Memory B cell (primary cell): ENCODE measurements at regions not wholly inside any gene's neighbourhood (a gene's known extent, or its start where the extent isn't known, plus 50 kb on each side); places are given as distances from the start of the nearest gene placed in this dataset.

Source experiments
- ATAC-seq: fragments of 150-1000 bp; cut with Tn5 transposase; 2 replicates; pipeline ENCODE4 v1.10.0; 2021; ENCODE audit warnings: low read depth, mild to moderate bottlenecking, moderate library complexity
- DNase-seq, 2 donors: peaks; one replicate each; pipeline ENCODE4 v3.0.0; 2022; ENCODE audit warnings: low spot score in 2 of 2
- H3K27ac Mint-ChIP-seq: one replicate; pipeline ENCODE4 v1.8.0; 2022; ENCODE audit warnings: mild to moderate bottlenecking, moderate library complexity, mixed read lengths
- H3K27me3 Mint-ChIP-seq: one replicate; pipeline ENCODE4 v1.8.0; 2022; ENCODE audit warnings: mixed read lengths
- H3K36me3 Mint-ChIP-seq: one replicate; pipeline ENCODE4 v1.8.0; 2022; ENCODE audit warnings: mild to moderate bottlenecking, mixed read lengths
- H3K4me1 Mint-ChIP-seq: one replicate; pipeline ENCODE4 v1.8.0; 2022; ENCODE audit warnings: mixed read lengths
- H3K4me3 Mint-ChIP-seq: one replicate; pipeline ENCODE4 v1.8.0; 2022; ENCODE audit warnings: mild to moderate bottlenecking, moderate library complexity, mixed read lengths
- H3K9me3 Mint-ChIP-seq: one replicate; pipeline ENCODE4 v1.8.0; 2022; ENCODE audit warnings: mixed read lengths

DNA sequence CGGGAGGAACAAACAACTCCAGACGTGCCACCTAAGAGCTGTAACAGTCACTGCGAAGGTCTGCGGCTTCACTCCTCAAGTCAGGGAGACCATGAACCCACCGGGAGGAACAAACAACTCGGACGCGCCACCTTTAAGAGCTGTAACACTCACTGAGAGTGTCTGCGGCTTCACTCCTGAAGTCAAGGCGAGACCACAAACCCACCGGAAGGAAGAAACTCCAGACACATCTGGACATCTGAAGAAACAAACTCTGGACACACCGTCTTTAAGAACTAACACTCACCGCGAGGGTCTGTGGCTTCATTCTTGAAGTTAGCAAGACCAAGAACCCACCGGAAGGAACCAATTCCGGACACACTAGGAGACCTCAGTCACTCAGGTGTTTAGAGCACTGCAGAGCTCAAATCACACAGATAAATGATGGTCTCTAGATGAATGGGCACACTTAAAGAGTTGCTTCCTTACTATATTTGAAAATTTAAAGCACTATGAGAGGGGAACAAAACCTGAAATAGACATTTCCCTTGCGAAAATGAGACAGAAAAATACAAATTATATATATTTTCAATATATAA, 587.7 kb upstream of the ADGRL4 start:
- DNase-seq, result no peak
- Mint-ChIP-seq H3K4me3 (no peak overlapping the region), H3K9me3 (no peaks in the 10 kb centered on the region), H3K4me1 (no peaks in the 10 kb centered on the region), H3K27ac (no peak overlapping the region), H3K36me3 (no peaks in the 10 kb centered on the region), H3K27me3 (no peaks in the 10 kb centered on the region)
- no peak for ATAC-seq

GRCh38 chr1:79592707-79593106, 586.2 kb upstream of the ADGRL4 start:
- no peak for ATAC-seq

DNA sequence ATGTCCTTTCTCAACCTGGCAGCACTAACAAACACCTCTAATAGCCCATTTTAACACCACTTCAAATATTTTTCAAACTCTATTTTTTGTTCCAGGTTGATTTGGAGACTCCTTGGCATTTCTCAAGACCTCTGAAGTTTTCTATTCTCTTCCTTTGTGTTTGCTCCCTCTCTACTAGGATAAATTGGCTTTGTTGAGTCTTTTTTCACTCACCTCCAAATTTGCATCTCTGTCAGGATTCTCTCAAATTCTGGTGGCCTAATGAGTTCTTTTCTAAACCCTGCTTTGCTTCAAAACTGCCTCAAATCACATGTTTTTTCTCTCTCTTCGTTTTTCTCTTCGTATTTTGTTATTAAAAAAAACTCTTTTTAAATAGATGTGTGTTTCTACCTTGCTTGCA, 582.2 kb upstream of the ADGRL4 start:
- no peaks in the 10 kb centered on the region for H3K9me3 Mint-ChIP-seq
- no peak overlapping the region for H3K27ac Mint-ChIP-seq
- H3K36me3 Mint-ChIP-seq, result no peaks in the 10 kb centered on the region
- DNase-seq (no peak), ATAC-seq (no peak)
- H3K4me1 Mint-ChIP-seq, result peaks cover 5% of the 10 kb centered on the region
- no peaks in the 10 kb centered on the region for H3K27me3 Mint-ChIP-seq
- H3K4me3 Mint-ChIP-seq, result no peak overlapping the region

More at GRCh38 chr1:79592707-79593106, 586.2 kb upstream of the ADGRL4 start:
- Mint-ChIP-seq H3K4me3 (no peak overlapping the region), H3K27me3 (no peaks in the 10 kb centered on the region), H3K27ac (no peak overlapping the region), H3K36me3 (no peaks in the 10 kb centered on the region), H3K4me1 (peaks cover 2% of the 10 kb centered on the region), H3K9me3 (no peaks in the 10 kb centered on the region)
- no peak for DNase-seq

DNA sequence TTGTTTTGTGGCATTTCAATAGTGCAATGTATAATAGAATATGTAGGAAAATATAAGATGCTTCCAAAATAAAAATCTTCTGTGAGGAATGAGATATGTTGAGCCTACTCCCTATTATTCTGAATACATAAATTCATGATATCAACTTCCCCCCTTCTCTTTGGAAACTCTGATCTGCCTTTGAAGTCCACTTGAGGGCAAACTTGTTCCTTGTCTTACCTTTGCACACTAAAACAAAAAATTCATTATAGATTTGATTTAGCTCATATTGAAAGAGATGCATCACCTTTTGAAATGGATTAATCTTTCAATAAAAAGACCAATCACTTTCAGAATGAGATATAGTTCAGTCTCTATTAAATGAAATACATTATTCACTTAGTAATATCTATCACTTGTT, 580.7 kb upstream of the ADGRL4 start:
- Mint-ChIP-seq H3K27ac (no peak overlapping the region), H3K36me3 (no peaks in the 10 kb centered on the region), H3K27me3 (no peaks in the 10 kb centered on the region), H3K4me3 (no peak overlapping the region), H3K4me1 (peaks cover 5% of the 10 kb centered on the region), H3K9me3 (peaks cover 4% of the 10 kb centered on the region)
- DNase-seq (peak in 1 of 2 donors; percentile 9), ATAC-seq (no peak)

DNA sequence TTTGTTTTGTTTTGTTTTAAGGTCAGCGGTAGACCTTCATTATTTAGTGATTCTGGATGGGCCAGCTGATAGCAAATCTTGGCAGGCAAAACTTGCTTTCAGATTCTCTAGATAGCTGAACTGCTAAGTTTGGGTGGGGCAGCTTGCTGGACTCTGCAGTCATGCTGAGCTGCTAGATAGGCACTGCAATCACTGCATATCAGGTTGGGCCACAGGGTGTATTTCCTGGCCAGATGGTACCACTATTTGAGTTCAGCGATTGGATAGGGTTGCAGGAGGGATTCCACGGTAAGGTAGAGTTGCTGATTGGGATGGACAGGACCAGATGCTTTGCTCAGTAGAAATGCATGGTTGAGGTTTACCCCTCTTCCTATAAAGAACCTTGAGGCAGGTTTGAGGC, 579.3 kb upstream of the ADGRL4 start:
- no peak for ATAC-seq
- H3K4me1 Mint-ChIP-seq, result peaks cover 5% of the 10 kb centered on the region
- no peaks in the 10 kb centered on the region for H3K27me3 Mint-ChIP-seq

GRCh38 chr1:79575424-79575823, 568.9 kb upstream of the ADGRL4 start:
- H3K4me3 Mint-ChIP-seq, result no peak overlapping the region
- H3K27ac Mint-ChIP-seq, result no peak overlapping the region
- DNase-seq (no peak), ATAC-seq (no peak)
- H3K36me3 Mint-ChIP-seq, result no peaks in the 10 kb centered on the region
- no peaks in the 10 kb centered on the region for H3K9me3 Mint-ChIP-seq
- no peaks in the 10 kb centered on the region for H3K4me1 Mint-ChIP-seq
- no peaks in the 10 kb centered on the region for H3K27me3 Mint-ChIP-seq

More for the DNA sequence above, 579.3 kb upstream of the ADGRL4 start:
- Mint-ChIP-seq H3K9me3 (peaks cover 4% of the 10 kb centered on the region), H3K4me3 (no peak overlapping the region), H3K36me3 (no peaks in the 10 kb centered on the region), H3K27ac (no peak overlapping the region)
- DNase-seq, result no peak

DNA sequence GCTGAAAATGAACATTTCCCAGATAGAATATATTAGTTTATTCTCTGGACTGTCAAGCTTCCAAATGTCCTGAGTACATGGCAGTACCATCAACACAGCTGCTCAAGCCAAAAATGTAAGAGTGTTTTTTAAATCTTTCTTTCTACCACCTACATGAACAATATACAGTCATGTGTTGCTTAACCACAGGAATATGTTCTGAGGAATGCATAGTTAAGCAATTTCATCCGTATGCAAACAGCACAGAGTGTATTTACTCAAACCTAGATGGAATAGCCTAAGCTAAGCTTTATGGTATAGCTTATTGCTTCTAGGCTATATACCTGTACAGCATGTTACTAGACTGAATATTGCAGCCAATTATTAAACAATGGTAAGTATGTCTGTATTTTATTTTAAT, 561.9 kb upstream of the ADGRL4 start:
- no peak overlapping the region for H3K4me3 Mint-ChIP-seq
- H3K27ac Mint-ChIP-seq, result no peak overlapping the region
- peaks cover 2% of the 10 kb centered on the region for H3K9me3 Mint-ChIP-seq
- ATAC-seq, result no peak
- no peaks in the 10 kb centered on the region for H3K4me1 Mint-ChIP-seq
- no peak for DNase-seq
- no peaks in the 10 kb centered on the region for H3K27me3 Mint-ChIP-seq
- no peaks in the 10 kb centered on the region for H3K36me3 Mint-ChIP-seq

- Mint-ChIP-seq H3K27ac (no peak overlapping the region), H3K36me3 (no peaks in the 10 kb centered on the region), H3K4me1 (no peaks in the 10 kb centered on the region), H3K27me3 (peaks cover 2% of the 10 kb centered on the region), H3K4me3 (no peak overlapping the region), H3K9me3 (peaks cover 6% of the 10 kb centered on the region)
- ATAC-seq (no peak), DNase-seq (no peak)
These were observed 555.0 kb upstream of the ADGRL4 start for GRCh38 chr1:79561521-79561978.

GRCh38 chr1:79556189-79556588, 549.7 kb upstream of the ADGRL4 start:
- no peak for ATAC-seq
- Mint-ChIP-seq H3K36me3 (no peaks in the 10 kb centered on the region), H3K9me3 (peaks cover 4% of the 10 kb centered on the region), H3K4me1 (no peaks in the 10 kb centered on the region), H3K4me3 (no peak overlapping the region), H3K27ac (no peak overlapping the region), H3K27me3 (peaks cover 2% of the 10 kb centered on the region)
- DNase-seq, result no peak

DNA sequence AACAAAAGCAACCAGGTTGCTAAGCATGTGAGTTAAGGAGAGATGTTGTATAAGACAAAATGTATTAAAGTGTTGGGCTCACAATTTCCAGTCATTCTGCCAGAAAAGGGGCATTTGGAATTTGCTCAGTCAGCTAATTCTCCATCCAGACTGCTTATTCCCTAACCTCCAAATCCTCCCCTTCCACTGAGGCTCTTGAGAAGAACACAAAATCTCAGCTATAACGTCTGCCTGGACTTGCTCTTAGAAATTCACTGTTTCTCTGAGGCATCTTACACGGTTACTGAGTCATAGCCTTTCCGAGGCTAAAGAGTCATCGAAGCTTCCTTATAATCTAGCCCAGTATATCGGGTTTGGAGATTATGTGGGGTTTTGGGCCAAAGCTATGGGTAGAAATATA, 548.2 kb upstream of the ADGRL4 start:
- H3K4me3 Mint-ChIP-seq, result no peak overlapping the region
- no peaks in the 10 kb centered on the region for H3K36me3 Mint-ChIP-seq
- H3K27me3 Mint-ChIP-seq, result peaks cover 2% of the 10 kb centered on the region
- no peak overlapping the region for H3K27ac Mint-ChIP-seq
- H3K9me3 Mint-ChIP-seq, result no peaks in the 10 kb centered on the region
- H3K4me1 Mint-ChIP-seq, result no peaks in the 10 kb centered on the region
- ATAC-seq, result no peak
- DNase-seq, result no peak

DNA sequence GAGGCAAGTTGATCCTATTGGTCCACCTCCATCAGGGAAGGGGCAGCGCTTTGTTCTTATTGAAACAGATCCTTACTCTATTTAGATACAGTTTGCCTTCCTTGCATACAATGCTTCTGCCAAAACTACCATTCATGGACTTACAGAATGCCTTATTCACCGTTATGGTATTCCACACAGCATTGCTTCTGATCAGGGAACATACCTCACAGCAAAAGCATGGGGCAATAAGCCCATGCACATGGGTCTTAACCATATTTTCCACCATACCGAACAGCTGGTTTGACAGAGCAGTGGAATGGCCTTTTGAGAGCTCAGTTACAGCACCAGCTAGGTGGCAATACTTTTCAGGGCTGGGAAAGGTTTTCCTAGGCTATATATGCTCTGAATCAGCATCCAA, 544.8 kb upstream of the ADGRL4 start:
- Mint-ChIP-seq H3K4me1 (no peaks in the 10 kb centered on the region), H3K27ac (no peak overlapping the region), H3K9me3 (no peaks in the 10 kb centered on the region), H3K36me3 (no peaks in the 10 kb centered on the region), H3K4me3 (no peak overlapping the region), H3K27me3 (no peaks in the 10 kb centered on the region)
- DNase-seq (no peak), ATAC-seq (no peak)

DNA sequence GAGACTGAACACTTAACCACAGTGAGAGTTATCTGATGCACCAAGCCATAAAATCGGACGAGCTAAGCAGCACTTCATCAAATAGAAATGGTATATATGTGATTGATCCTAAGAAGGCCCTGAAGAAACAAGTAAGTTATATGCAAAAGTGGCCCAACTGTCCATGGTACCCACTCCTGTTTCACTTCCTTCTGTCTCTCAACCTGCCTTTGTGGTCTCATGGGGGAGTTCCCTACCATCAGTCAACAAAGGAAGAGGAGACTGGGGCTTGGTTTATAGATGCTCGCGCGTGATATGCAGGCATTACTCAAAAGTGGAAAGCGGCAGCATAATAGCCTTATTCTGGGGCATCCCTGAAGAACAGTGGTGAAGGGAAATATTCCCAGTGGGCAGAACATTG, 543.9 kb upstream of the ADGRL4 start:
- Mint-ChIP-seq H3K27ac (no peak overlapping the region), H3K9me3 (no peaks in the 10 kb centered on the region), H3K4me1 (no peaks in the 10 kb centered on the region), H3K36me3 (no peaks in the 10 kb centered on the region), H3K27me3 (no peaks in the 10 kb centered on the region), H3K4me3 (no peak overlapping the region)
- DNase-seq (no peak), ATAC-seq (no peak)

DNA sequence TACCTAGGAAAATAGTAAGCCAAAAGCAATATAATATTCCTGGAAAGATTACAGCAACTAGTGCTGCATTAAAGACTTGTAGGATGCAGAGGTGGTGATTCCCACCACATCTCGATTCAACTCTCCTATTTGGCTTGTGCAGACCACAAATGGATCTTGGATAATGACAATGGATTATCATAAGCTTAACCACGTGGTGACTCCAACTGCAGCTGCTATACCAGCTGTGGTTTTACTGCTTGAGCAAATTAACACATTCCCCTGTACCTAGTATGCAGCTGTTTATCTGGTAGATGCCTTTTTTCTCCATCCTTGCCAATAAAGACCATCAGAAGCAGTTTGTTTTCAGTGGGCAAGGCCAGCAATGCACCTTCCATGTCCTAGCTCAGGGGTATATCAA, 542.7 kb upstream of the ADGRL4 start:
- Mint-ChIP-seq H3K4me1 (no peaks in the 10 kb centered on the region), H3K27me3 (no peaks in the 10 kb centered on the region), H3K9me3 (no peaks in the 10 kb centered on the region), H3K36me3 (no peaks in the 10 kb centered on the region), H3K4me3 (no peak overlapping the region), H3K27ac (no peak overlapping the region)
- ATAC-seq (no peak), DNase-seq (no peak)

GRCh38 chr1:79547514-79547913, 541.0 kb upstream of the ADGRL4 start:
- no peaks in the 10 kb centered on the region for H3K4me1 Mint-ChIP-seq
- H3K27ac Mint-ChIP-seq, result no peak overlapping the region
- peaks cover 2% of the 10 kb centered on the region for H3K27me3 Mint-ChIP-seq
- H3K4me3 Mint-ChIP-seq, result no peak overlapping the region
- no peak for DNase-seq
- H3K36me3 Mint-ChIP-seq, result no peaks in the 10 kb centered on the region
- no peaks in the 10 kb centered on the region for H3K9me3 Mint-ChIP-seq
- no peak for ATAC-seq

GRCh38 chr1:79543394-79543793, 536.9 kb upstream of the ADGRL4 start:
- DNase-seq (no peak), ATAC-seq (no peak)
- no peaks in the 10 kb centered on the region for H3K36me3 Mint-ChIP-seq
- H3K27ac Mint-ChIP-seq, result no peak overlapping the region
- peaks cover 2% of the 10 kb centered on the region for H3K27me3 Mint-ChIP-seq
- no peaks in the 10 kb centered on the region for H3K4me1 Mint-ChIP-seq
- H3K4me3 Mint-ChIP-seq, result no peak overlapping the region
- H3K9me3 Mint-ChIP-seq, result no peaks in the 10 kb centered on the region
